A673 (cell line): ENCODE measurements at regions not wholly inside any gene's neighbourhood (a gene's known extent, or its start where the extent isn't known, plus 50 kb on each side); places are given as distances from the start of the nearest gene placed in this dataset.

Experiments
- BruUV-seq: library from RNA; stranded (reverse); fragments of 400-500 nt; replicated peaks from 2 replicates; lab custom pipeline; 2021; lab: Mats Ljungman, UMichigan
- CTCF ChIA-PET: fragments of 300-600 bp; sonication (Branson Sonifier 250); formaldehyde crosslinking; loops from one replicate; lab custom pipeline; 2022; ENCODE audit warnings: antibody characterized with exemption; lab: Charles Lee
- POLR2A ChIA-PET: fragments of 300-600 bp; sonication (Branson Sonifier 250); formaldehyde crosslinking; loops from one replicate; lab custom pipeline; 2022; ENCODE audit warnings: antibody characterized with exemption; ENCODE audit not compliant: low non-redundant PET; lab: Charles Lee
- DNase-seq: peaks from one replicate; pipeline ENCODE4 v3.0.0-alpha.2; 2015; ENCODE audit warnings: low spot score
- H3K27ac ChIP-seq: fragments of 200-600 bp; sonication (generic); 2 replicates; pipeline ENCODE4 v1.5.1; 2016; ENCODE audit warnings: mixed run types, low read depth, mild to moderate bottlenecking, mixed read lengths, antibody characterized with exemption, low read length; ENCODE audit not compliant: poor library complexity, severe bottlenecking
- H3K27me3 ChIP-seq: fragments of 200-600 bp; sonication (generic); replicated peaks from 2 replicates; pipeline ENCODE4 v1.6.1; 2017; ENCODE audit warnings: mixed run types, low read depth, mild to moderate bottlenecking, mixed read lengths, antibody characterized with exemption, low read length; ENCODE audit not compliant: insufficient read depth, poor library complexity
- H3K36me3 ChIP-seq: fragments of 200-600 bp; sonication (generic); 2 replicates; pipeline ENCODE4 v1.6.1; 2016; ENCODE audit warnings: mixed run types, mild to moderate bottlenecking, mixed read lengths, antibody characterized with exemption, low read length; ENCODE audit not compliant: insufficient read depth, poor library complexity, severe bottlenecking
- H3K4me1 ChIP-seq: fragments of 200-600 bp; sonication (generic); 2 replicates; pipeline ENCODE4 v1.6.1; 2017; ENCODE audit warnings: mixed run types, mild to moderate bottlenecking, mixed read lengths, antibody characterized with exemption, low read length; ENCODE audit not compliant: insufficient read depth, poor library complexity, severe bottlenecking
- H3K4me3 ChIP-seq: fragments of 200-600 bp; sonication (generic); 2 replicates; pipeline ENCODE4 v1.5.1; 2016; ENCODE audit warnings: low read depth, mixed run types, mild to moderate bottlenecking, mixed read lengths, low read length; ENCODE audit not compliant: poor library complexity, severe bottlenecking
- H3K9me3 ChIP-seq: fragments of 200-600 bp; sonication (generic); 2 replicates; pipeline ENCODE4 v1.6.1; 2016; ENCODE audit warnings: mixed run types, low read depth, mild to moderate bottlenecking, mixed read lengths, antibody characterized with exemption, low read length; ENCODE audit not compliant: poor library complexity, severe bottlenecking
- EZH2 ChIP-seq: fragments of 200-600 bp; sonication (generic); IDR thresholded peaks from 2 replicates; pipeline ENCODE4 v1.6.1; 2017; ENCODE audit warnings: borderline replicate concordance, low read depth, mild to moderate bottlenecking, mixed read lengths, antibody characterized with exemption, low read length; ENCODE audit not compliant: poor library complexity, severe bottlenecking
- intact Hi-C: fragments of 100-400 bp; cut with micrococcal nuclease; formaldehyde crosslinking; loops from one replicate; pipeline ENCODE4 v1.10.0; 2022; ENCODE audit not compliant: unreplicated experiment
- TF ChIP-seq, protein P1 (sequence below): fragments of 300-800, 200-600 bp; sonication (generic); conservative IDR thresholded peaks from 2 replicates; pipeline ENCODE4 v1.5.1; 2017; ENCODE audit warnings: low read depth, mild to moderate bottlenecking, antibody characterized with exemption, low read length, moderate library complexity, mixed read lengths

GRCh38 chr9:84617411-84618029 is 52.0 kb upstream of the NTRK2 start:
- H3K27ac ChIP-seq: no peak overlapping the region
- intact Hi-C loops: no loop called here
- BruUV-seq: no TSS peak
- no peaks in the 10 kb centered on the region for H3K36me3 ChIP-seq
- DNase-seq: peak; percentile 1
- no peak for TF ChIP-seq EZH2
- TF ChIP-seq, protein P1, sequence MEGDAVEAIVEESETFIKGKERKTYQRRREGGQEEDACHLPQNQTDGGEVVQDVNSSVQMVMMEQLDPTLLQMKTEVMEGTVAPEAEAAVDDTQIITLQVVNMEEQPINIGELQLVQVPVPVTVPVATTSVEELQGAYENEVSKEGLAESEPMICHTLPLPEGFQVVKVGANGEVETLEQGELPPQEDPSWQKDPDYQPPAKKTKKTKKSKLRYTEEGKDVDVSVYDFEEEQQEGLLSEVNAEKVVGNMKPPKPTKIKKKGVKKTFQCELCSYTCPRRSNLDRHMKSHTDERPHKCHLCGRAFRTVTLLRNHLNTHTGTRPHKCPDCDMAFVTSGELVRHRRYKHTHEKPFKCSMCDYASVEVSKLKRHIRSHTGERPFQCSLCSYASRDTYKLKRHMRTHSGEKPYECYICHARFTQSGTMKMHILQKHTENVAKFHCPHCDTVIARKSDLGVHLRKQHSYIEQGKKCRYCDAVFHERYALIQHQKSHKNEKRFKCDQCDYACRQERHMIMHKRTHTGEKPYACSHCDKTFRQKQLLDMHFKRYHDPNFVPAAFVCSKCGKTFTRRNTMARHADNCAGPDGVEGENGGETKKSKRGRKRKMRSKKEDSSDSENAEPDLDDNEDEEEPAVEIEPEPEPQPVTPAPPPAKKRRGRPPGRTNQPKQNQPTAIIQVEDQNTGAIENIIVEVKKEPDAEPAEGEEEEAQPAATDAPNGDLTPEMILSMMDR: no peak
- POLR2A ChIA-PET: no interaction called here
- H3K9me3 ChIP-seq: no peaks in the 10 kb centered on the region
- peaks cover 6% of the 10 kb centered on the region for H3K27me3 ChIP-seq
- CTCF ChIA-PET: no interaction called here
- H3K4me3 ChIP-seq: no peak overlapping the region
- H3K4me1 ChIP-seq: no peaks in the 10 kb centered on the region
